ENCODE measurements at regions not wholly inside any gene's neighbourhood (a gene's known extent, or its start where the extent isn't known, plus 50 kb on each side); places are given as distances from the start of the nearest gene placed in this dataset.

DNA sequence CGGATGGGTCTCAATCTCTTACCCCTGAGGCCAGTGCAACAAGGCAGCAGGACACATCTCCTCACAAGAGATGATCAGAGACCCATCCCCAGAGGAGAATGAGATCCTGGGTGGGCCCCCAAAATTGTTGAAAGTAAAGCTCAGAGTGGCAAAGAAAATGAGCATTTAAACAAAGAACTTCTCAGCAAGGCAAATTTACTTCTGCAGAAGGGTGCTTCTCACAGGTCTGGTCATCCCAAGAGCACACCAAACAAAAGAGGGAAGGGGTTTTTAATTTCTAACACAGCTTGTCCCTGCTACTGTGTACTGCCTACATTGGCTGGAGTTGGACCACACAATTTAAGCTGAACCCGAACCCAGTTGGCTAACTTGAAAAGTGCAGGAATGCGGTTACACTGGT lies 1628.6 kb upstream of the RAG2 start:
- Histone ChIP-seq H3K4me3 (no peak overlapping the region), H3K27ac (no peak overlapping the region), H3K9me3 (peaks cover 14 to 49% (median 34%) of the 10 kb centered on the region in 4 donors), H3K36me3 (no peaks in the 10 kb centered on the region), H3K4me1 (no peaks in the 10 kb centered on the region), H3K27me3 (no peaks in the 10 kb centered on the region)
- WGBS, 5 donors: 84 to 96% (median 91%) methylated on average over 3 of the region's 3 CpGs
- intact Hi-C loops (cut with DNase I; ENCODE audit: low total_unique reads): no loop called here
- no peak for DNase-seq
- no peak for TF ChIP-seq EP300 (IDR thresholded peaks at IDR 0.05)
- TF ChIP-seq, protein P1, sequence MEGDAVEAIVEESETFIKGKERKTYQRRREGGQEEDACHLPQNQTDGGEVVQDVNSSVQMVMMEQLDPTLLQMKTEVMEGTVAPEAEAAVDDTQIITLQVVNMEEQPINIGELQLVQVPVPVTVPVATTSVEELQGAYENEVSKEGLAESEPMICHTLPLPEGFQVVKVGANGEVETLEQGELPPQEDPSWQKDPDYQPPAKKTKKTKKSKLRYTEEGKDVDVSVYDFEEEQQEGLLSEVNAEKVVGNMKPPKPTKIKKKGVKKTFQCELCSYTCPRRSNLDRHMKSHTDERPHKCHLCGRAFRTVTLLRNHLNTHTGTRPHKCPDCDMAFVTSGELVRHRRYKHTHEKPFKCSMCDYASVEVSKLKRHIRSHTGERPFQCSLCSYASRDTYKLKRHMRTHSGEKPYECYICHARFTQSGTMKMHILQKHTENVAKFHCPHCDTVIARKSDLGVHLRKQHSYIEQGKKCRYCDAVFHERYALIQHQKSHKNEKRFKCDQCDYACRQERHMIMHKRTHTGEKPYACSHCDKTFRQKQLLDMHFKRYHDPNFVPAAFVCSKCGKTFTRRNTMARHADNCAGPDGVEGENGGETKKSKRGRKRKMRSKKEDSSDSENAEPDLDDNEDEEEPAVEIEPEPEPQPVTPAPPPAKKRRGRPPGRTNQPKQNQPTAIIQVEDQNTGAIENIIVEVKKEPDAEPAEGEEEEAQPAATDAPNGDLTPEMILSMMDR (IDR thresholded peaks at IDR 0.05): no peak
- TF ChIP-seq POLR2AphosphoS5 (IDR thresholded peaks at IDR 0.05): no peak

DNA sequence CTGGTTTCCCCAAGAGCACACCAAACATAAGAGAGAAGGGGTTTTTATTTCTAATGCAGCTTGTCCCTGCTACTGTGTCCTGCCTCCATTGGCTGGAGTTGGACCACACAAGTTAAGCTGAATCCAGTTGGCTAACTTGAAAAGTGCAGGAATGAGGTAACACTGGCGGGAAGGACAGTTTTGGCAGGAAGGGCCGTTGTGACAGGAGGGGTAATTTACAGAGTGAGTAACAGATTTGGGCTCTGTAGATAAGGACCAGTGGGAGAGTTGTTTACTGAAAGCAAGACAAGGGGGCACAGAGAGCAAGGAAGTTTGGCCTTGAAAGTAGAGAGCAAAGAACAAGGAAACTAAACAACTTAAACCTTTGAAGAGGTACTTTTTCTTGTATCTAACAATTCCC lies 1623.3 kb upstream of the RAG2 start:
- H3K4me3 ChIP-seq: no peak overlapping the region
- peaks cover 5 to 62% (median 25%) of the 10 kb centered on the region in 4 donors for H3K9me3 ChIP-seq
- H3K27ac ChIP-seq: no peak overlapping the region
- no peak for DNase-seq
- 60 to 69% (median 65%) methylated on average over 2 of the region's 2 CpGs for WGBS, 5 donors
- intact Hi-C loops (cut with DNase I; ENCODE audit: low total_unique reads): no loop called here
- no peak for TF ChIP-seq POLR2AphosphoS5 (IDR thresholded peaks at IDR 0.05)
- TF ChIP-seq POLR2A (IDR thresholded peaks at IDR 0.05): no peak
- TF ChIP-seq, protein P1 (IDR thresholded peaks at IDR 0.05): no peak
- no peak for TF ChIP-seq EP300 (IDR thresholded peaks at IDR 0.05)
- no peaks in the 10 kb centered on the region for H3K4me1 ChIP-seq
- H3K36me3 ChIP-seq: no peaks in the 10 kb centered on the region
- no peaks in the 10 kb centered on the region for H3K27me3 ChIP-seq

DNA sequence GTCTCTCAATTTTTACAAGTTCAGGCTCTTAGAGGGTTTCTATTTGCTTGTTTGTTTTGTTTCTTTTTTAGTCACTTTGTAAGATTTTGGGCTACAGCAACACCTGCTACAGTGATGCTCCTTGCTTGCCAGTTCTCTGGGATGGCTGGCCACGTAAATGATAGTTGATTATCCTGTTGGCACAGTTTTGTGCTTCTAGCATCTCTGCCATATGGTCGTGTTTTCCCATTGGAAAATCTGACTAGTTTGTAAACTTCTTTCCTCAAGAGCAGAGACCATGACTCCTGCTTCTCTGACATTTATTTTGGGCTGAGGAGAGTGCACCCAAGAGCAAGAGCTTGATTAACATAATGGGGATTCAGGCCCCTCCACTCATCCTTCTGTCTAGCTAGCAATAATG lies 1621.6 kb upstream of the RAG2 start:
- TF ChIP-seq EP300 (IDR thresholded peaks at IDR 0.05) (no peak), POLR2A (IDR thresholded peaks at IDR 0.05) (no peak), POLR2AphosphoS5 (IDR thresholded peaks at IDR 0.05) (no peak)
- TF ChIP-seq, protein P1 (IDR thresholded peaks at IDR 0.05): no peak
- Histone ChIP-seq H3K36me3 (no peaks in the 10 kb centered on the region), H3K4me3 (no peak overlapping the region), H3K27ac (no peak overlapping the region), H3K27me3 (no peaks in the 10 kb centered on the region), H3K4me1 (no peaks in the 10 kb centered on the region), H3K9me3 (peaks cover 0 to 48% (median 14%) of the 10 kb centered on the region in 4 donors)
- 51 to 70% (median 67%) methylated on average over 2 of the region's 2 CpGs for WGBS, 5 donors
- intact Hi-C loops (cut with DNase I; ENCODE audit: low total_unique reads): no loop called here
- DNase-seq: no peak

DNA sequence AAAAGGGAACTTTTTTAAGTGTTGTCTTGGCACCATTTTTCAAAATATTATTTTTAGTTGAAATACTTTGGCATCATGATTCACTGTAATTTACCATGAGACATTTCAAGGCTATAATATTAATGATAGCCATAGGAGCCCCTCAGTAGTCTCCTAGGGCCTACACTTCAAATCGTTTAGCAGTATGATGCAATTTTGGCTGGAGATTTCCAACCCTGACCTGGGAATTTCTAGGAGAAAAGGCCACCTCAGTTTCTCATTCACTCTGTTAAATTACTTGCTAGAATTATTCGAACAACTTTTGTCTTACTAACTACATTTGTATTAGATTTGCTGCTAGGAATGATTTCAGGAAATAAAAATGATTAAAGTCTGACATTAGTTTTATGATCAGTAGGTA lies 1610.9 kb upstream of the RAG2 start:
- H3K4me1 ChIP-seq: no peaks in the 10 kb centered on the region
- TF ChIP-seq POLR2AphosphoS5 (IDR thresholded peaks at IDR 0.05): no peak
- no peak for TF ChIP-seq EP300 (IDR thresholded peaks at IDR 0.05)
- TF ChIP-seq, protein P1 (IDR thresholded peaks at IDR 0.05): no peak
- no peak for TF ChIP-seq POLR2A (IDR thresholded peaks at IDR 0.05)
- intact Hi-C loops (cut with DNase I; ENCODE audit: low total_unique reads): no loop called here
- no peaks in the 10 kb centered on the region for H3K27me3 ChIP-seq
- H3K36me3 ChIP-seq: no peaks in the 10 kb centered on the region
- no peak overlapping the region for H3K4me3 ChIP-seq
- WGBS, 5 donors: 60 to 76% (median 70%) methylated on average over 2 of the region's 2 CpGs
- no peaks in the 10 kb centered on the region for H3K9me3 ChIP-seq
- no peak overlapping the region for H3K27ac ChIP-seq
- DNase-seq: no peak

All from stomach (tissue), 8 donors.